Ectodermal cell (in vitro differentiated cells): ENCODE measurements at regions not wholly inside any gene's neighbourhood (a gene's known extent, or its start where the extent isn't known, plus 50 kb on each side); places are given as distances from the start of the nearest gene placed in this dataset.

Source experiments
- H3K27ac ChIP-seq: 2 replicates; pipeline ENCODE4 v1.7.0; 2013; ENCODE audit warnings: mild to moderate bottlenecking, low read depth, low read length; ENCODE audit not compliant: insufficient read depth, poor library complexity, severe bottlenecking
- H3K27me3 ChIP-seq: 2 replicates; pipeline ENCODE4 v1.7.0; 2013; ENCODE audit warnings: mild to moderate bottlenecking, low read length; ENCODE audit not compliant: insufficient read depth, control insufficient read depth, poor library complexity, severe bottlenecking
- H3K36me3 ChIP-seq: one replicate; pipeline ENCODE4 v1.7.0; 2013; ENCODE audit warnings: low read length; ENCODE audit not compliant: control insufficient read depth, insufficient read depth
- H3K4me1 ChIP-seq: one replicate; pipeline ENCODE4 v1.7.0; 2013; ENCODE audit warnings: low read length; ENCODE audit not compliant: control insufficient read depth, insufficient read depth
- H3K4me3 ChIP-seq: 2 replicates; pipeline ENCODE4 v1.7.0; 2013; ENCODE audit warnings: low read depth, low read length, control low read depth; ENCODE audit not compliant: insufficient read depth
- H3K9me3 ChIP-seq: 2 replicates; pipeline ENCODE4 v1.7.0; 2013; ENCODE audit warnings: mild to moderate bottlenecking, low read length, moderate library complexity; ENCODE audit not compliant: control insufficient read depth
- WGBS, 2 experiments: methylation state at CpG; one replicate each; pipeline ENCODE4 v1.1.7; 2013; ENCODE audit warnings: missing lambda C conversion rate in 2 of 2; 5-methylcytosine and 5-hydroxymethylcytosine counted together

GRCh38 chr11:28697920-28698827, 590.0 kb downstream of the METTL15 start:
- Histone ChIP-seq H3K4me1 (no peaks in the 10 kb centered on the region), H3K9me3 (no peaks in the 10 kb centered on the region), H3K36me3 (no peaks in the 10 kb centered on the region), H3K4me3 (no peak overlapping the region), H3K27ac (no peak overlapping the region), H3K27me3 (no peaks in the 10 kb centered on the region)
- 73 to 76% methylated on average over 4 of the region's 5 CpGs for WGBS, 2 experiments

GRCh38 chr11:28696591-28696990, 588.4 kb downstream of the METTL15 start:
- no peaks in the 10 kb centered on the region for H3K9me3 ChIP-seq
- H3K4me3 ChIP-seq = no peak overlapping the region
- no peak overlapping the region for H3K27ac ChIP-seq
- no peaks in the 10 kb centered on the region for H3K27me3 ChIP-seq
- H3K4me1 ChIP-seq = no peaks in the 10 kb centered on the region
- 95 to 97% methylated on average over 1 of the region's 1 CpG for WGBS, 2 experiments
- H3K36me3 ChIP-seq = no peaks in the 10 kb centered on the region

GRCh38 chr11:28690746-28691145, 582.6 kb downstream of the METTL15 start:
- Histone ChIP-seq H3K9me3 (no peaks in the 10 kb centered on the region), H3K27me3 (no peaks in the 10 kb centered on the region), H3K36me3 (no peaks in the 10 kb centered on the region), H3K4me3 (no peak overlapping the region), H3K4me1 (no peaks in the 10 kb centered on the region), H3K27ac (no peak overlapping the region)
- 89 to 94% methylated on average over 2 of the region's 2 CpGs for WGBS, 2 experiments

DNA sequence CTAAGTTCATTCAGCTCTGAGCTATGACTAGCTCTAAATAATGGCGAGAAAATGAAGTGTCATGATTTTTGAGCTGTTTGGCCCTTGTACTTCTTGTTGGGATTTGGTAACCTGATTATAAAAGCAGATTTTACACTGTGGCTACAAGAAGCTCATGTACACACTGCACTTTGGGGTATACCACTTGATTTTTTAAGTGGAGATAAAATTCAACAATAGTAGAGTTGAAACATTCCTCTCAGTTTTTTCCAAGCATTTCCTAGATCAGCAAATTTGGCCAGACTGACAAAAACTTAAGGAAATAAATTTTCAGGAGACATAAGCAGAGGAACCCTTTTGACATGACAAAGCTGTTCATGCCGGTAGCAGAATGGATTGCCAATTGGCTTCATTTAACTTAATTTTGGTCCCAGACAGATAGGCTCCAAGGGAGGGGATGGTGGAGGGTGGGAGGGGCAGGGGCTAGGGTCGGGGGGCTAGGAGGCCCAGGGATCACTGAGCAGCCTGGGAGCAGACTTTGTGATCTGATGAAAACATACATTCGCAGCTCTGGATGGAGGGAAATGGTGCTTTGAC, 575.9 kb downstream of the METTL15 start:
- Histone ChIP-seq H3K27ac (no peak overlapping the region), H3K4me3 (no peak overlapping the region), H3K4me1 (no peaks in the 10 kb centered on the region), H3K27me3 (no peaks in the 10 kb centered on the region), H3K9me3 (no peaks in the 10 kb centered on the region), H3K36me3 (no peaks in the 10 kb centered on the region)
- WGBS, 2 experiments = 90 to 91% methylated on average over 4 of the region's 4 CpGs

- no peaks in the 10 kb centered on the region for H3K27me3 ChIP-seq
- H3K36me3 ChIP-seq = no peaks in the 10 kb centered on the region
- H3K9me3 ChIP-seq = no peaks in the 10 kb centered on the region
- no peak overlapping the region for H3K27ac ChIP-seq
- no peak overlapping the region for H3K4me3 ChIP-seq
- WGBS, 2 experiments = 98 to 99% methylated on average over 3 of the region's 3 CpGs
- H3K4me1 ChIP-seq = no peaks in the 10 kb centered on the region
These were observed 571.7 kb downstream of the METTL15 start for GRCh38 chr11:28679795-28680468.

- no peaks in the 10 kb centered on the region for H3K27me3 ChIP-seq
- H3K4me3 ChIP-seq = no peak overlapping the region
- H3K36me3 ChIP-seq = no peaks in the 10 kb centered on the region
- H3K27ac ChIP-seq = no peak overlapping the region
- H3K9me3 ChIP-seq = no peaks in the 10 kb centered on the region
- 100% methylated on average over 1 of the region's 1 CpG for WGBS, 2 experiments
- H3K4me1 ChIP-seq = no peaks in the 10 kb centered on the region
These were observed 569.5 kb downstream of the METTL15 start for GRCh38 chr11:28677721-28678120.

GRCh38 chr11:28675183-28675582, 567.0 kb downstream of the METTL15 start:
- WGBS, 2 experiments = 93 to 94% methylated on average over 2 of the region's 2 CpGs
- Histone ChIP-seq H3K27ac (no peak overlapping the region), H3K4me1 (no peaks in the 10 kb centered on the region)

DNA sequence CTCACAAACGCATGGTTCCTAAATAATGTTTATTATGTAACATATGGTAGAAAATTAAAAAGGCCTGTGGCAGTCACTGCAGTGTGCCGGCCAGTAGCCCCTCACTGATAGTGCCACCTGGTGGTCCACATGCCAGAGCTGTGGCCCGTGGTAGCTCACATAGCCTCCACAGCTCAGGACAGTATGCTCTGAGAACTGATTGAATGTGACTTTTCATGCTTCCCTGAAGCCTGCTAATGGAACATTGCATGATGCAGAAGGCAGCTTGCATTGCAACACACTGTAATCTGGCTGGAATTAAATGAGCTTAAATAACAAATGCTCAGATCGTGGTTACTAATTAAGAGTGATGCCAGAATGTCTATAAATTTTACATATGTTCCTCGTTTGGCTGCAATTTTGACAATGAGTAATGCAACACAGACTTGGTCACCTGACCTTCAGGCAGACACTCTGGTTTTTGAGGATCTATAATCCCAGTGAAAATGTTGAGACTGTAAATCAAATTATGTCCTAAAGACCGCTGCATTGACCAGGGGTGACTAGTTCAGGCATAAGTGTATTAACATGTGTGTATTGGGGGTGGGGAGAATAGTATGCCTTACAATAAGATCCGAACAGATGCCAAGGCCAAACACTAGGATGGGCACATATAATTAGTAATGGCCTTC, 566.4 kb downstream of the METTL15 start:
- no peaks in the 10 kb centered on the region for H3K36me3 ChIP-seq
- no peaks in the 10 kb centered on the region for H3K4me1 ChIP-seq
- no peak overlapping the region for H3K4me3 ChIP-seq
- H3K27ac ChIP-seq = no peak overlapping the region
- WGBS, 2 experiments = 82% methylated on average over 6 to 7 of the region's 7 CpGs
- H3K27me3 ChIP-seq = no peaks in the 10 kb centered on the region
- no peaks in the 10 kb centered on the region for H3K9me3 ChIP-seq

More at GRCh38 chr11:28675183-28675582, 567.0 kb downstream of the METTL15 start:
- Histone ChIP-seq H3K36me3 (no peaks in the 10 kb centered on the region), H3K27me3 (no peaks in the 10 kb centered on the region), H3K4me3 (no peak overlapping the region), H3K9me3 (no peaks in the 10 kb centered on the region)

DNA sequence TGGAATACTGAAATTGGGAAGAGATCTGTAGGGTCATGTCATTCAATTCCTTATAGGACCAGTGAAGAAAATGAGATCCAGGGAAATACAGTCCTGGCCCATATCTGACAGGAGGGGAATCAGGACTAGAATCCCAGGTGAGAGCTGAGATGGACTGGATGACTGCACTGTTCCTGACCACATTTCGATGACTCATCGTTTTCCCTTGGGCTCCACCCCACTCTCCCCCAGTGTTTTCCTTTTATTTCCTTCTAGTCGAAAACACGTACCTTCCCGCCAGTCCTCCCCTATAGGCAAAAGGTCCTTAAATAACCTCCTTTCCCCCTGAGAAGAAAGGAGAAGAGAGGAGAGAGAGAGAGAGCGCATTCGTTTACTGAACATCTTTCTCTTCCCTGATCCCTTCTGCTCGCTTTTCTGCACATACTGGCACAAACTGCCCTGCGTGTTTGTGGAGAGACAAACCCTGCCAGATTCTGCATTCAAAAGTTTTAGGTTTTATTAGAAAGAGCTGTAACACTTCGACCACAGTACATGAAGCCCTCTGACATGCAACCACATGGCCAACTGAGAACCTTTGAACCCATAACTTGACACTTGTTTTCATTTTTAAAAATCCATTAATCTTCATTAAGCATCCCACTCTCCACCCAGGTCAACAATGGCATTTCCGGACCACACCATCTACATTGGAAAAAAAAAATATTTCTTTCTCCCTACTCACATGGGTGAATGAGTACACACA, 565.7 kb downstream of the METTL15 start:
- Histone ChIP-seq H3K27ac (no peak overlapping the region), H3K36me3 (no peaks in the 10 kb centered on the region), H3K4me3 (no peak overlapping the region), H3K9me3 (no peaks in the 10 kb centered on the region), H3K4me1 (no peaks in the 10 kb centered on the region), H3K27me3 (no peaks in the 10 kb centered on the region)
- whole genome bisulfite sequencing, 2 experiments = 88 to 89% methylated on average over 11 of the region's 11 CpGs
